Adipose tissue (tissue), 3 donors: ENCODE measurements at regions not wholly inside any gene's neighbourhood (a gene's known extent, or its start where the extent isn't known, plus 50 kb on each side); places are given as distances from the start of the nearest gene placed in this dataset.

Source experiments
- H3K27ac ChIP-seq: one replicate; pipeline ENCODE4 v1.5.1; 2013; ENCODE audit warnings: low read depth, low read length
- WGBS, 3 donors: extraction: QIAGEN DNeasy Blood & Tissue Kit; methylation state at CpG; one replicate each; pipeline ENCODE4 v1.1.7; 2013; 5-methylcytosine and 5-hydroxymethylcytosine counted together
- donor health status: healthy with polysubstance abuse.
- donor health status: Bipolar disorder and iron deficiency.
- donor health status: healthy.

- WGBS, 3 donors, result 82 to 93% (median 91%) methylated on average over 4 of the region's 4 CpGs
These were observed 82.3 kb upstream of the SPRED2 start for GRCh38 chr2:65514555-65515195.

GRCh38 chr2:65512783-65513182 is 80.4 kb upstream of the SPRED2 start:
- 89 to 98% (median 97%) methylated on average over 5 of the region's 5 CpGs for WGBS, 3 donors
- no peak overlapping the region for H3K27ac ChIP-seq

More at GRCh38 chr2:65514555-65515195, 82.3 kb upstream of the SPRED2 start:
- H3K27ac ChIP-seq, result no peak overlapping the region

- H3K27ac ChIP-seq, result no peak overlapping the region
- 76 to 88% (median 88%) methylated on average over 2 of the region's 2 CpGs for WGBS, 3 donors
These were observed 78.9 kb upstream of the SPRED2 start for GRCh38 chr2:65511306-65511705.

- H3K27ac ChIP-seq, result no peak overlapping the region
- WGBS, 3 donors, result 93 to 100% (median 100%) methylated on average over 1 of the region's 1 CpG
These were observed 75.8 kb upstream of the SPRED2 start for GRCh38 chr2:65508225-65508624.

- 84 to 94% (median 85%) methylated on average over 10 of the region's 10 CpGs for WGBS, 3 donors
These were observed 75.0 kb upstream of the SPRED2 start for GRCh38 chr2:65507102-65508069.

GRCh38 chr2:65504814-65505697 is 72.7 kb upstream of the SPRED2 start:
- no peak overlapping the region for H3K27ac ChIP-seq
- 51 to 66% (median 63%) methylated on average over 14 of the region's 14 CpGs for WGBS, 3 donors

More at GRCh38 chr2:65507102-65508069, 75.0 kb upstream of the SPRED2 start:
- H3K27ac ChIP-seq, result no peak overlapping the region

- H3K27ac ChIP-seq, result no peak overlapping the region
- WGBS, 3 donors, result 76 to 79% (median 79%) methylated on average over 6 of the region's 6 CpGs
These were observed 71.8 kb upstream of the SPRED2 start for GRCh38 chr2:65504201-65504600.

- 64 to 78% (median 74%) methylated on average over 5 of the region's 5 CpGs for WGBS, 3 donors
- no peak overlapping the region for H3K27ac ChIP-seq
These were observed 71.3 kb upstream of the SPRED2 start for GRCh38 chr2:65503746-65504145.

- no peak overlapping the region for H3K27ac ChIP-seq
- 93 to 95% (median 94%) methylated on average over 6 of the region's 6 CpGs for WGBS, 3 donors
These were observed 69.4 kb upstream of the SPRED2 start for GRCh38 chr2:65501836-65502235.

- 94 to 96% (median 94%) methylated on average over 10 of the region's 10 CpGs for WGBS, 3 donors
- H3K27ac ChIP-seq, result no peak overlapping the region
These were observed 68.7 kb upstream of the SPRED2 start for GRCh38 chr2:65501074-65501473.

- no peak overlapping the region for H3K27ac ChIP-seq
- WGBS, 3 donors, result 85 to 94% (median 94%) methylated on average over 9 of the region's 9 CpGs
These were observed 68.1 kb upstream of the SPRED2 start for GRCh38 chr2:65500310-65501040.

GRCh38 chr2:65499216-65499615 is 66.8 kb upstream of the SPRED2 start:
- no peak overlapping the region for H3K27ac ChIP-seq
- 36 to 58% (median 37%) methylated on average over 6 of the region's 6 CpGs for WGBS, 3 donors

GRCh38 chr2:65498396-65498795 is 66.0 kb upstream of the SPRED2 start:
- 77 to 87% (median 86%) methylated on average over 4 of the region's 4 CpGs for WGBS, 3 donors
- H3K27ac ChIP-seq, result no peak overlapping the region

- 63 to 74% (median 69%) methylated on average over 4 of the region's 4 CpGs for whole genome bisulfite sequencing, 3 donors
- no peak overlapping the region for H3K27ac ChIP-seq
These were observed 63.0 kb upstream of the SPRED2 start for GRCh38 chr2:65495251-65495877.

GRCh38 chr2:65494078-65494477 is 61.7 kb upstream of the SPRED2 start:
- 69 to 96% (median 94%) methylated on average over 3 of the region's 3 CpGs for WGBS, 3 donors
- H3K27ac ChIP-seq, result no peak overlapping the region

- H3K27ac ChIP-seq, result no peak overlapping the region
- 52 to 65% (median 65%) methylated on average over 7 of the region's 7 CpGs for WGBS, 3 donors
These were observed 59.0 kb upstream of the SPRED2 start for GRCh38 chr2:65491381-65491905.

- WGBS, 3 donors, result 92 to 98% (median 93%) methylated on average over 3 of the region's 3 CpGs
- no peak overlapping the region for H3K27ac ChIP-seq
These were observed 57.8 kb upstream of the SPRED2 start for GRCh38 chr2:65490222-65490621.
